DOHH2 (cell line): ENCODE measurements at regions not wholly inside any gene's neighbourhood (a gene's known extent, or its start where the extent isn't known, plus 50 kb on each side); places are given as distances from the start of the nearest gene placed in this dataset.
"Not testable (repeated sequence)": the region's sequence is repeated elsewhere in the genome, so short reads cannot be mapped to it uniquely, and the experiment has no call there.

Source experiments
- H3F3A ChIP-seq: fragments of 200-600 bp; sonication (generic), shearing (Covaris generic); 2 replicates; pipeline ENCODE4 v1.6.0; 2016; ENCODE audit warnings: antibody characterized with exemption, mild to moderate bottlenecking; ENCODE audit not compliant: control insufficient read depth, insufficient read depth
- H3K27ac ChIP-seq: fragments of 200-600 bp; sonication (generic); 2 replicates; pipeline ENCODE4 v1.5.1; 2014; ENCODE audit warnings: low read depth, mild to moderate bottlenecking, low read length, moderate library complexity
- H3K27me3 ChIP-seq: fragments of 200-600 bp; sonication (generic); 2 replicates; pipeline ENCODE4 v1.6.1; 2014; ENCODE audit warnings: mild to moderate bottlenecking, low read length, mixed read lengths; ENCODE audit not compliant: control insufficient read depth
- H3K36me3 ChIP-seq: fragments of 200-600 bp; sonication (generic); 2 replicates; pipeline ENCODE4 v1.6.1; 2014; ENCODE audit warnings: mild to moderate bottlenecking, low read length, moderate library complexity, mixed read lengths; ENCODE audit not compliant: control insufficient read depth
- H3K4me1 ChIP-seq: fragments of 200-600 bp; sonication (generic); 2 replicates; pipeline ENCODE4 v1.6.1; 2014; ENCODE audit warnings: mild to moderate bottlenecking, low read length, mixed read lengths; ENCODE audit not compliant: control insufficient read depth
- H3K4me2 ChIP-seq: fragments of 200-600 bp; sonication (generic); 2 replicates; pipeline ENCODE4 v1.6.0; 2014; ENCODE audit warnings: mild to moderate bottlenecking, low read length, moderate library complexity
- H3K4me3 ChIP-seq: fragments of 200-600 bp; sonication (generic); 2 replicates; pipeline ENCODE4 v1.5.1; 2014; ENCODE audit warnings: mild to moderate bottlenecking, low read length, mixed read lengths
- H3K79me2 ChIP-seq: fragments of 200-600 bp; sonication (generic); 2 replicates; pipeline ENCODE4 v1.6.1; 2014; ENCODE audit warnings: mild to moderate bottlenecking, low read length, mixed read lengths; ENCODE audit not compliant: control insufficient read depth
- H3K9me2 ChIP-seq: fragments of 200-600 bp; sonication (generic); replicated peaks from 2 replicates; pipeline ENCODE4 v1.6.1; 2014; ENCODE audit warnings: mild to moderate bottlenecking, low read length, mixed read lengths; ENCODE audit not compliant: control insufficient read depth
- H3K9me3 ChIP-seq: fragments of 200-600 bp; sonication (generic); 2 replicates; pipeline ENCODE4 v1.6.1; 2014; ENCODE audit warnings: antibody characterized with exemption, low read length, mixed read lengths; ENCODE audit not compliant: control insufficient read depth, insufficient read depth
- H4K20me1 ChIP-seq: fragments of 200-600 bp; sonication (generic); 2 replicates; pipeline ENCODE4 v1.6.0; 2014; ENCODE audit warnings: low read depth, mild to moderate bottlenecking, antibody characterized with exemption, low read length, moderate library complexity; ENCODE audit not compliant: control insufficient read depth, insufficient read depth
- CTCF ChIP-seq: fragments of 200-600 bp; sonication (generic); IDR thresholded peaks from one replicate; pipeline ENCODE4 v1.5.1; 2014; ENCODE audit warnings: antibody characterized with exemption, mild to moderate bottlenecking, low read depth, low read length; ENCODE audit not compliant: poor library complexity, severe bottlenecking
- EZH2phosphoT487 ChIP-seq: fragments of 200-600 bp; sonication (generic); IDR thresholded peaks from 2 replicates; pipeline ENCODE4 v1.6.1; 2017; ENCODE audit warnings: borderline replicate concordance, mild to moderate bottlenecking, antibody characterized with exemption, low read length, moderate library complexity, mixed read lengths

- H3K27ac ChIP-seq: no peak overlapping the region
- no peaks in the 10 kb centered on the region for H3K4me1 ChIP-seq
- no peaks in the 10 kb centered on the region for H3F3A ChIP-seq
- H3K36me3 ChIP-seq: no peaks in the 10 kb centered on the region
- H3K79me2 ChIP-seq: no peaks in the 10 kb centered on the region
- TF ChIP-seq EZH2phosphoT487: no peak
- TF ChIP-seq CTCF: no peak
- no peaks in the 10 kb centered on the region for H4K20me1 ChIP-seq
- no peak overlapping the region for H3K4me3 ChIP-seq
- H3K9me3 ChIP-seq: no peaks in the 10 kb centered on the region
- H3K9me2 ChIP-seq: no peaks in the 10 kb centered on the region
- H3K27me3 ChIP-seq: no peaks in the 10 kb centered on the region
- no peak overlapping the region for H3K4me2 ChIP-seq
These were observed 233.6 kb upstream of the ELAVL2 start for GRCh38 chr9:24059651-24060050.

- Histone ChIP-seq H3K9me2 (no peaks in the 10 kb centered on the region), H3K27ac (no peak overlapping the region), H3K4me3 (no peak overlapping the region), H3K79me2 (no peaks in the 10 kb centered on the region), H3K36me3 (no peaks in the 10 kb centered on the region), H3F3A (no peaks in the 10 kb centered on the region), H3K27me3 (no peaks in the 10 kb centered on the region), H3K9me3 (peaks cover 3% of the 10 kb centered on the region; the same call in 1 of the 2 replicates), H3K4me1 (no peaks in the 10 kb centered on the region), H4K20me1 (no peaks in the 10 kb centered on the region), H3K4me2 (no peak overlapping the region)
- no peak for TF ChIP-seq CTCF
- TF ChIP-seq EZH2phosphoT487: no peak
These were observed 225.5 kb upstream of the ELAVL2 start for GRCh38 chr9:24051587-24051986.

GRCh38 chr9:24050239-24050638 is 224.2 kb upstream of the ELAVL2 start:
- H3K9me2 ChIP-seq, H3K4me1 ChIP-seq, H3F3A ChIP-seq: not testable (repeated sequence)

GRCh38 chr9:24045150-24045549 is 219.1 kb upstream of the ELAVL2 start:
- H3K4me2 ChIP-seq: no peak overlapping the region
- H3F3A ChIP-seq: no peaks in the 10 kb centered on the region
- no peaks in the 10 kb centered on the region for H3K4me1 ChIP-seq
- no peaks in the 10 kb centered on the region for H3K9me3 ChIP-seq
- H4K20me1 ChIP-seq: no peaks in the 10 kb centered on the region
- H3K79me2 ChIP-seq: no peaks in the 10 kb centered on the region
- H3K27ac ChIP-seq: no peak overlapping the region
- no peak for TF ChIP-seq EZH2phosphoT487
- no peak for TF ChIP-seq CTCF
- no peaks in the 10 kb centered on the region for H3K36me3 ChIP-seq
- no peaks in the 10 kb centered on the region for H3K9me2 ChIP-seq
- no peaks in the 10 kb centered on the region for H3K27me3 ChIP-seq
- no peak overlapping the region for H3K4me3 ChIP-seq

More at GRCh38 chr9:24050239-24050638, 224.2 kb upstream of the ELAVL2 start:
- H3K79me2 ChIP-seq, H3K27ac ChIP-seq, H3K27me3 ChIP-seq, H3K4me3 ChIP-seq, H4K20me1 ChIP-seq, H3K36me3 ChIP-seq, H3K9me3 ChIP-seq, H3K4me2 ChIP-seq: not testable (repeated sequence)
